Vagina (tissue), 2 donors: ENCODE measurements at regions not wholly inside any gene's neighbourhood (a gene's known extent, or its start where the extent isn't known, plus 50 kb on each side); places are given as distances from the start of the nearest gene placed in this dataset.

Experiments used
- DNase-seq, 2 donors: peaks; one replicate each; pipeline ENCODE4 v3.0.0-alpha.2; 2017; ENCODE audit errors: extremely low spot score in 2 of 2
- H3K27ac ChIP-seq: fragments of 200-600 bp; sonication (generic); one replicate; pipeline ENCODE4 v1.5.1; 2019
- H3K27me3 ChIP-seq: fragments of 200-600 bp; sonication (generic); one replicate; pipeline ENCODE4 v1.5.1; 2019
- H3K36me3 ChIP-seq, 2 donors: fragments of 200-600 bp; sonication (generic); one replicate each; pipeline ENCODE4 v1.5.1; 2017 to 2019
- H3K4me1 ChIP-seq: fragments of 200-600 bp; sonication (generic); one replicate; pipeline ENCODE4 v1.5.1; 2019
- H3K4me3 ChIP-seq, 2 donors: fragments of 200-600 bp; sonication (generic); 1 replicate in 1 of 2; 2 replicates in 1 of 2; pipeline ENCODE4 v1.5.1; 2016 to 2019
- H3K9me3 ChIP-seq: fragments of 200-600 bp; sonication (generic); one replicate; pipeline ENCODE4 v1.5.1; 2019
- CTCF ChIP-seq, 3 experiments: fragments of 450-650 bp in 2 of 3; fragments of 200-600 bp in 1 of 3; sonication (generic) in 1 of 3; IDR thresholded peaks; one replicate each; pipeline ENCODE4 v1.5.1; 2017 to 2019; ENCODE audit warnings: antibody characterized with exemption in 3 of 3, mild to moderate bottlenecking in 2 of 3, moderate library complexity in 2 of 3
- POLR2A ChIP-seq, 2 donors: fragments of 450-650 bp; IDR thresholded peaks; one replicate each; pipeline ENCODE4 v1.6.1; 2017; ENCODE audit warnings: antibody characterized with exemption in 2 of 2, mild to moderate bottlenecking in 2 of 2, moderate library complexity in 2 of 2
- POLR2AphosphoS5 ChIP-seq, 2 donors: sonication (generic); formaldehyde crosslinking; IDR thresholded peaks; one replicate each; pipeline ENCODE4 v1.9.0; 2017; ENCODE audit warnings: antibody characterized with exemption in 2 of 2, mild to moderate bottlenecking in 2 of 2, low read depth in 1 of 2; ENCODE audit not compliant: insufficient read depth in 1 of 2
- intact Hi-C: fragments of 100-400 bp; cut with DNase I; formaldehyde crosslinking; loops from one replicate; pipeline ENCODE4 v1.15.1; 2023

- Histone ChIP-seq H3K4me3 (no peak overlapping the region), H3K36me3 (no peaks in the 10 kb centered on the region), H3K27ac (no peak overlapping the region), H3K4me1 (no peaks in the 10 kb centered on the region), H3K27me3 (no peaks in the 10 kb centered on the region), H3K9me3 (no peaks in the 10 kb centered on the region)
- DNase-seq: no peak
- TF ChIP-seq POLR2A (IDR thresholded peaks at IDR 0.05): no peak
- TF ChIP-seq CTCF (IDR thresholded peaks at IDR 0.05): no peak
- no peak for TF ChIP-seq POLR2AphosphoS5 (IDR thresholded peaks at IDR 0.05; ENCODE audit: insufficient read depth in 1 of 2, low read depth in 1 of 2)
- intact Hi-C loops: no loop called here
Measured at GRCh38 chr5:105807951-105808350, 1862.8 kb downstream of the EFNA5 start.

GRCh38 chr5:105807290-105807689, 1863.4 kb downstream of the EFNA5 start:
- intact Hi-C loops: no loop called here
- no peak for DNase-seq
- TF ChIP-seq POLR2A (IDR thresholded peaks at IDR 0.05) (no peak), CTCF (IDR thresholded peaks at IDR 0.05) (no peak)
- Histone ChIP-seq H3K27me3 (no peaks in the 10 kb centered on the region), H3K4me1 (no peaks in the 10 kb centered on the region), H3K36me3 (no peaks in the 10 kb centered on the region), H3K4me3 (no peak overlapping the region), H3K9me3 (no peaks in the 10 kb centered on the region), H3K27ac (no peak overlapping the region)

- H3K36me3 ChIP-seq: no peaks in the 10 kb centered on the region
- no peaks in the 10 kb centered on the region for H3K4me1 ChIP-seq
- no peaks in the 10 kb centered on the region for H3K9me3 ChIP-seq
- DNase-seq: no peak
- no peaks in the 10 kb centered on the region for H3K27me3 ChIP-seq
- no peak for TF ChIP-seq CTCF (IDR thresholded peaks at IDR 0.05)
- TF ChIP-seq POLR2AphosphoS5 (IDR thresholded peaks at IDR 0.05; ENCODE audit: insufficient read depth in 1 of 2, low read depth in 1 of 2): no peak
- no peak for TF ChIP-seq POLR2A (IDR thresholded peaks at IDR 0.05)
- H3K27ac ChIP-seq: no peak overlapping the region
- no peak overlapping the region for H3K4me3 ChIP-seq
- intact Hi-C loops: no loop called here
Measured at GRCh38 chr5:105806596-105806995, 1864.1 kb downstream of the EFNA5 start.

- TF ChIP-seq CTCF (IDR thresholded peaks at IDR 0.05): no peak
- TF ChIP-seq POLR2A (IDR thresholded peaks at IDR 0.05): no peak
- no peak for TF ChIP-seq POLR2AphosphoS5 (IDR thresholded peaks at IDR 0.05; ENCODE audit: insufficient read depth in 1 of 2, low read depth in 1 of 2)
- H3K36me3 ChIP-seq: no peaks in the 10 kb centered on the region
- no peaks in the 10 kb centered on the region for H3K9me3 ChIP-seq
- no peak overlapping the region for H3K4me3 ChIP-seq
- H3K27me3 ChIP-seq: no peaks in the 10 kb centered on the region
- DNase-seq: no peak
- intact Hi-C loops: no loop called here
- H3K4me1 ChIP-seq: no peaks in the 10 kb centered on the region
- no peak overlapping the region for H3K27ac ChIP-seq
Measured at GRCh38 chr5:105803431-105803830, 1867.3 kb downstream of the EFNA5 start.

GRCh38 chr5:105794578-105794977, 1876.2 kb downstream of the EFNA5 start:
- no peak overlapping the region for H3K4me3 ChIP-seq
- H3K27ac ChIP-seq: no peak overlapping the region
- H3K36me3 ChIP-seq: no peaks in the 10 kb centered on the region
- no peaks in the 10 kb centered on the region for H3K4me1 ChIP-seq
- intact Hi-C loops: no loop called here
- DNase-seq: no peak
- H3K27me3 ChIP-seq: no peaks in the 10 kb centered on the region
- no peak for TF ChIP-seq CTCF (IDR thresholded peaks at IDR 0.05)
- TF ChIP-seq POLR2A (IDR thresholded peaks at IDR 0.05): no peak
- no peak for TF ChIP-seq POLR2AphosphoS5 (IDR thresholded peaks at IDR 0.05; ENCODE audit: insufficient read depth in 1 of 2, low read depth in 1 of 2)
- no peaks in the 10 kb centered on the region for H3K9me3 ChIP-seq
